GM12873 (cell line): ENCODE measurements at regions not wholly inside any gene's neighbourhood (a gene's known extent, or its start where the extent isn't known, plus 50 kb on each side); places are given as distances from the start of the nearest gene placed in this dataset.

Source experiments
- TF ChIP-seq, protein P1 (sequence below): IDR thresholded peaks from 2 replicates; pipeline ENCODE4 v1.5.1; 2012; ENCODE audit warnings: low read depth, mild to moderate bottlenecking, moderate library complexity, low read length, control low read depth; ENCODE audit not compliant: insufficient read depth; ENCODE audit errors: missing control alignments

DNA sequence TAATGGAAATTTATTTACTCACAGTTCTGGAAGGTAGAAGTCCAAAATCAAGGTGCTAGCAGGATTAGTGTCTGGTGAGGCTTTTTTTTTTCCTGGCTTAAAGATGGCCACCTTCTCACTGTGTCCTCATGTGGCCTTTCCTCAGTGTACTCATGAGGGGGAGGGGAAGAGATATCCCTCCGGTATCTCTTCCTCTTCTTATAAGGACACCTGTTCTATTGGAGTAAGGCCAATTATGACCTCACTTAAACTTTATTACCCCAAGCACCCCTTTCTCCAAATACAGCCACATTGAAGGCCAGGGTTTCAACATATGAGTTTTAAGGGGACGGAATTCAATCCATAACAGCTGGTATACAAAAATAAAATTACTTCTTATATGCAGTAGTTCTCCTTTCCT, 203.7 kb upstream of the C1orf87 start:
- TF ChIP-seq, protein P1, sequence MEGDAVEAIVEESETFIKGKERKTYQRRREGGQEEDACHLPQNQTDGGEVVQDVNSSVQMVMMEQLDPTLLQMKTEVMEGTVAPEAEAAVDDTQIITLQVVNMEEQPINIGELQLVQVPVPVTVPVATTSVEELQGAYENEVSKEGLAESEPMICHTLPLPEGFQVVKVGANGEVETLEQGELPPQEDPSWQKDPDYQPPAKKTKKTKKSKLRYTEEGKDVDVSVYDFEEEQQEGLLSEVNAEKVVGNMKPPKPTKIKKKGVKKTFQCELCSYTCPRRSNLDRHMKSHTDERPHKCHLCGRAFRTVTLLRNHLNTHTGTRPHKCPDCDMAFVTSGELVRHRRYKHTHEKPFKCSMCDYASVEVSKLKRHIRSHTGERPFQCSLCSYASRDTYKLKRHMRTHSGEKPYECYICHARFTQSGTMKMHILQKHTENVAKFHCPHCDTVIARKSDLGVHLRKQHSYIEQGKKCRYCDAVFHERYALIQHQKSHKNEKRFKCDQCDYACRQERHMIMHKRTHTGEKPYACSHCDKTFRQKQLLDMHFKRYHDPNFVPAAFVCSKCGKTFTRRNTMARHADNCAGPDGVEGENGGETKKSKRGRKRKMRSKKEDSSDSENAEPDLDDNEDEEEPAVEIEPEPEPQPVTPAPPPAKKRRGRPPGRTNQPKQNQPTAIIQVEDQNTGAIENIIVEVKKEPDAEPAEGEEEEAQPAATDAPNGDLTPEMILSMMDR: no peak

DNA sequence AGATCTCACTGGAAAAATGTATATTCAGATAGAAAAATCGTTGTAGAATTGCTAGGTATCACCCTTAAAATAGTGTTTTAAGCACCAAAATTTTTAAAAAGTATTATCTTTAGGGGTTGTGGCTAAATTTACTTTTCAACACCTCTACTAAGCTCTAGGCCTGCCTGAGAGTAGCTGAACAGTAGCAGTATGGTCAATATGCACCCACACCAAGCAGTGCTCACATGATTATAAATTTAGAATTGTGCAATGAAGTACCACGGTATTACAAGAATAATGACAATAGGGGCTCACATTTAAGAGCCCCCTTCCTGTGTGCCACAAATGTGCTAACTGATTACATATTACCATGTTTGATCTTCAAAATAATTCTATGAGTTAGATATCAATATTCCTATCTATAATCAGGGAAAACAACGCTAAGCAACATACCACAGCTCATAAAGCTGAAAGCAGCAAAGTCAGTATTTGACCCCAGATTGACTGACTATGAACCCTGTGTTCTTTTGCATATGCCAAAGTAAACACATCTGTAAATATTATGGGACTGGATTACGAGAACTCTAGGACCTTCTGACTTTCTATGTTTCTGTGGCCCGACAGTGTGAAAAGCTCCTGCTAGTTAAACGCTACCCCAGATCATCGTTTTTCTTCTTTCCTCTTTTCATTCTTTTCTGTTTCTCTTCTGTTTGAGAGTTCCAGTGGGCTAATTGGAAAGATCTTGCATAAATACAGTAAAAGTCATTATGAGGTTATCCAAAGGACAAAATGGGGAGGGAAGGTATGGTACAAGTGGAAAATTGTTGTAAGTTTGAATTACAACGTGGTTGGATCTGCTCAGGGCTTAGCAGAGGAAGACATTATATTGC, 201.1 kb upstream of the C1orf87 start:
- TF ChIP-seq, protein P1: no peak

DNA sequence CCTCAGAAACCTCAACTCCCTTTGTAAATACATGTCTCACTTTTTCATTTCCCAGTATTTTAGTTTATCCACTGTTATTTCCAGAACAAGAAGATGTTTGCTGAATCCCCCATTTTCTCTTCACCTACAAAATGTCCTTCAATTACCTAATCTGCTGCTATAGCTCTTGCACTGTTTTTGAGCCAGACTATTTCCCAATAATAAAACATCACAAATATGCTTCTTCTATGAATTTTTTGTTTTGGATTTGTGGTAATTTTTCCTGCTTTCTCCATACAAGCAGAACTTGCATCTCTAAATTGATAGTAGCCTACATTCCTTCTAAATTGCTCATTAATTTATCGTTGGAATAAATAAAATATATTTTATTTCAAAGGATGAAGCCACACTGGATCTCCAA, 199.6 kb upstream of the C1orf87 start:
- TF ChIP-seq, protein P1: no peak

DNA sequence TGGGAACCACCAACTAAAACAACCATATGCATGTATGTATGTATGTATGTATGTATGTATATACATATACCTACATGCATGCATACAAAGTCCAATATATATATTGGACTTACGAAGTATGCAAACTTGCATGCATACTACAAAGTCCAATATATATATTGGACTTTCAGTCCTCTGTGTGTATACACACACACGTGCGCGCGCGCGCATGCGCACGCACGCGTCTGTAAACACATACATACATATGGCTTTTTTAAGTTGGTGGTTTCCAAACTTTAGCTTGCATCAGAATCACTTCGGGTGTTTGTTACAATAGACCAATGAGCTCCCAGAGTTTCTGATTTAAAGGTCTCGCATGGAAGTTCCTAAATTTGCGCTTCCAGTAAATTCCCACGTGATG, 197.5 kb upstream of the C1orf87 start:
- TF ChIP-seq, protein P1: no peak

DNA sequence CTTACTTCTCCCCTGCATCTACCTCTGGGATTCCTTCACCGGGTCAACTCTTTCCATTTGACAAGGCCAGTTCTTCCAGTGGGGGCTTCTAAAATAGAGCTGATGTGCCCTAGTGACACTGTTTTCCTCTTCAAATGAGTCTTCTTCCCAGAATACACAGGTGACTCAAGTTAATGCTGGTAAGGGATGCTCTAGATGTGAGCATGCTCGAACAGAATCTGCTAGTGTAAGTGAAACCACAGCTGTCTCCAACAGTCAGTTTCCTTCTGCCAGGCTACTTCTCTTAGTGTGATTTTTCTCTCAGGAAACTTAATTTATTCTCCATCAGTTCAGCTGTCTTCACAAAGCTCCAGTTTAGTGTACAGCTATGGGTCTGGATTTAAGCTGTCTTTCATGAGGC, 194.9 kb upstream of the C1orf87 start:
- TF ChIP-seq, protein P1: no peak

DNA sequence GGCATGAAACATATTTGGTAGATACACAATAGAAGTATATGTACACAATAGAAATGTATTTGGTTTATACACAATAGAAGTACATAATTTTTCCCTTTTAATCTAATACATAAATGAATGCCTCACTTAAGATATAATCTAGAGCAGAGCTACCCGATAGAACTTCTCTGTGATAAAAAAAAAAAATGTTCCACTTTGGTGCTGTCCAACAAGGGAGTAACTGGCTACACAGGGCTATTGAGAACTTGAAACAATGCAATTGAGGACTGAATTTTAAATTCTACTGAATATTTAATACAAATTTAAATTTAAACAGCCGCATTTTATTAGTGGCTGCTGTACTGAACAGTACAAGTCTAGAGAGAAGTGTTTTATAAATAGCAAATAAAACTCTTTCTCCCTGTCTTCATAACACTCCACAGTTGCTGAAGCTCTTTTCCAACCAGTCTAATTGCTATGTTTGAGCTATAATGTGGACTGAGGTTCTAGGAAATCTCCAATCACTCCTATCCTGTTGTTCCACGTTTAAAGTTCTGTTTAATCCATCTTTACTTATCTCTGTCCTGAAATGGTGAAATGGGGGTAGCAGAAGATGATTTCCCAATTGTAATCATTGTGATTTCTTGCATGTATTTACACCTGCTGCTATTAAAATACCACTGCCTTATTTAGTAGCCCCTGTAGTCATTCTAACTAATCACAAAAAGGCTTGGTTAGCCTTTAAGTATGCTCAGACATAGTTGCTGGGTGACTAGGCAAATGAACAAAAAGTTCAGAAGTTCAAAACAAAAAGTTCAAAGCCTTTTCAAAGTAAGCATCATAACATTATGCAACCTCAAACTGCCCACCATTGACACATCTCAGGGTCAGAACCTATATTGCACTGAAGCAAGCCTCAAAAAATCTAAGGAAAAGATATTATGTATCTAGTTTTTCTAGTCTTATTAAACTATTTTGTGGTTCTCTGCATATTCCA, 192.3 kb upstream of the C1orf87 start:
- TF ChIP-seq, protein P1: no peak

DNA sequence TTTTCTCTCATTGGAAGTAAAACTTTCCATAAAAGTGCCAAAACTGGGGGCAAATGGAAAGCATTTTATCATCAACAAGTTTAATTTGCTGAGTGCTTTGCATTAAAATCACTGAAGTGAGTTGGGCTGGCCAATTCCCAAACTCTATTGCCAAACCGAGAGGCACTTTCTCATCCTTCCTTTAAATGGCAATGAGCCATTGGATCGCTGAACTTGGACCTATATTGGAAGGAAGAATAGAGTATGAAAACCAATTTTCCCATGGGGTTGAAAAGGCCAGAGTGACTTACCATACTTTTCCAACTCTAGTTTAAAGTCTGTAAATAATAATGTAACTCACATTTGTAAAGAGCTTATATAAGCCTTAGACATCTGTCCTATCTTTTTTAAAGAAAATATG, 189.1 kb upstream of the C1orf87 start:
- TF ChIP-seq, protein P1: no peak
